ENCODE measurements at regions not wholly inside any gene's neighbourhood (a gene's known extent, or its start where the extent isn't known, plus 50 kb on each side); places are given as distances from the start of the nearest gene placed in this dataset.

DNA sequence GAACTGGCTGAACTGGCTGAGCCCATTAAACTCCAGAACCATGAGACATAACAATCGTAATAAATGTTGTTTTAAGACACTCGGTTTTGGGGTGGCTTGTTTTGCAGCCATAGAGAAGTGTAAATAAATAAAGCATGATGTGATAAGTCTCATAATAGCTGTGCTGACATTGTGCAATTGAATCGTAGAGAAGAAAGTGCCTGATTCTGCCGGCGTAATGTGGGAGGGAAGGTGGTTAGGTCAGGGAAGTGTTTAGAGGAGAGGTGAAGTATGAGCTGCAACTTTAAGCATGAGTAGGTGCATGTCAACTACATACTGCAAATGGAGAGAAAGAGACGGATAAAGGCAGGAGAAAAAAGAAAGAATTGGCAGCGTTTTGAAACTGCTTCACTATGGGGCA, 217.1 kb downstream of the BLID start:
- BruUV-seq (replicated peaks) = no TSS peak
- RAD21 ChIA-PET (ENCODE audit: low non-redundant PET in 1 of 2, low total read pairs in 2 of 2, uncharacterized antibody in 2 of 2, unreplicated experiment in 2 of 2) = no interaction called here
- intact Hi-C loops (cut with micrococcal nuclease) = no loop called here

More for the DNA sequence above, 217.1 kb downstream of the BLID start:
- no peaks in the 10 kb centered on the region for H3K79me2 ChIP-seq (ENCODE audit: insufficient read depth, low read length)
- no peak overlapping the region for H2AFZ ChIP-seq (ENCODE audit: low read depth, low read length, poor library complexity, severe bottlenecking)
- peaks cover 3 to 22% of the 10 kb centered on the region in 2 experiments; a peak in 2 of 4 replicates for H3K4me1 ChIP-seq (ENCODE audit: control insufficient read depth in 1 of 2, insufficient read depth in 2 of 2, low read length in 2 of 2)
- no peaks in the 10 kb centered on the region for H3K27me3 ChIP-seq (ENCODE audit: insufficient read depth, low read length)
- no peak overlapping the region for H3K4me3 ChIP-seq (replicated peaks in 1 of 2; ENCODE audit: low read depth in 1 of 2, low read length in 2 of 2)
- DNase-seq (ENCODE audit: low read depth, low spot score) = no peak
- no peak for ATAC-seq
- no peaks in the 10 kb centered on the region for H4K20me1 ChIP-seq (ENCODE audit: insufficient read depth)
- H3K27ac ChIP-seq (ENCODE audit: low read depth, low read length) = no peak overlapping the region
- TF ChIP-seq YY1 (IDR thresholded peaks at IDR 0.05; ENCODE audit: extremely low read depth, insufficient replicate concordance, low read depth, low read length) (no peak), EGR1 (IDR thresholded peaks at IDR 0.05; ENCODE audit: low read depth) (no peak), ZFX (IDR thresholded peaks at IDR 0.05) (no peak), CEBPB (IDR thresholded peaks at IDR 0.05; ENCODE audit: low read depth) (no peak), ELF1 (IDR thresholded peaks at IDR 0.05; ENCODE audit: borderline replicate concordance, low read depth) (no peak), SIN3A (IDR thresholded peaks at IDR 0.05; ENCODE audit: low read depth) (no peak), FOSL1 (IDR thresholded peaks at IDR 0.05; ENCODE audit: low read depth) (no peak), POLR2A (IDR thresholded peaks at IDR 0.05; ENCODE audit: borderline replicate concordance, extremely low read depth, insufficient read depth, insufficient read length) (no peak), JUND (IDR thresholded peaks at IDR 0.05) (no peak), TCF7L2 (IDR thresholded peaks at IDR 0.05; ENCODE audit: borderline replicate concordance, extremely low read depth, insufficient read depth, insufficient read length) (no peak), ZNF274 (IDR thresholded peaks at IDR 0.05; ENCODE audit: low read depth, low read length) (no peak)
- TF ChIP-seq, protein P1, sequence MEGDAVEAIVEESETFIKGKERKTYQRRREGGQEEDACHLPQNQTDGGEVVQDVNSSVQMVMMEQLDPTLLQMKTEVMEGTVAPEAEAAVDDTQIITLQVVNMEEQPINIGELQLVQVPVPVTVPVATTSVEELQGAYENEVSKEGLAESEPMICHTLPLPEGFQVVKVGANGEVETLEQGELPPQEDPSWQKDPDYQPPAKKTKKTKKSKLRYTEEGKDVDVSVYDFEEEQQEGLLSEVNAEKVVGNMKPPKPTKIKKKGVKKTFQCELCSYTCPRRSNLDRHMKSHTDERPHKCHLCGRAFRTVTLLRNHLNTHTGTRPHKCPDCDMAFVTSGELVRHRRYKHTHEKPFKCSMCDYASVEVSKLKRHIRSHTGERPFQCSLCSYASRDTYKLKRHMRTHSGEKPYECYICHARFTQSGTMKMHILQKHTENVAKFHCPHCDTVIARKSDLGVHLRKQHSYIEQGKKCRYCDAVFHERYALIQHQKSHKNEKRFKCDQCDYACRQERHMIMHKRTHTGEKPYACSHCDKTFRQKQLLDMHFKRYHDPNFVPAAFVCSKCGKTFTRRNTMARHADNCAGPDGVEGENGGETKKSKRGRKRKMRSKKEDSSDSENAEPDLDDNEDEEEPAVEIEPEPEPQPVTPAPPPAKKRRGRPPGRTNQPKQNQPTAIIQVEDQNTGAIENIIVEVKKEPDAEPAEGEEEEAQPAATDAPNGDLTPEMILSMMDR (IDR thresholded peaks at IDR 0.05 in 2 of 3, conservative IDR thresholded peaks at IDR 0.05 in 1 of 3; ENCODE audit: borderline replicate concordance in 1 of 3, insufficient read depth in 1 of 3, low read depth in 2 of 3, low read length in 2 of 3) = no peak
- TF ChIP-seq, protein P2, sequence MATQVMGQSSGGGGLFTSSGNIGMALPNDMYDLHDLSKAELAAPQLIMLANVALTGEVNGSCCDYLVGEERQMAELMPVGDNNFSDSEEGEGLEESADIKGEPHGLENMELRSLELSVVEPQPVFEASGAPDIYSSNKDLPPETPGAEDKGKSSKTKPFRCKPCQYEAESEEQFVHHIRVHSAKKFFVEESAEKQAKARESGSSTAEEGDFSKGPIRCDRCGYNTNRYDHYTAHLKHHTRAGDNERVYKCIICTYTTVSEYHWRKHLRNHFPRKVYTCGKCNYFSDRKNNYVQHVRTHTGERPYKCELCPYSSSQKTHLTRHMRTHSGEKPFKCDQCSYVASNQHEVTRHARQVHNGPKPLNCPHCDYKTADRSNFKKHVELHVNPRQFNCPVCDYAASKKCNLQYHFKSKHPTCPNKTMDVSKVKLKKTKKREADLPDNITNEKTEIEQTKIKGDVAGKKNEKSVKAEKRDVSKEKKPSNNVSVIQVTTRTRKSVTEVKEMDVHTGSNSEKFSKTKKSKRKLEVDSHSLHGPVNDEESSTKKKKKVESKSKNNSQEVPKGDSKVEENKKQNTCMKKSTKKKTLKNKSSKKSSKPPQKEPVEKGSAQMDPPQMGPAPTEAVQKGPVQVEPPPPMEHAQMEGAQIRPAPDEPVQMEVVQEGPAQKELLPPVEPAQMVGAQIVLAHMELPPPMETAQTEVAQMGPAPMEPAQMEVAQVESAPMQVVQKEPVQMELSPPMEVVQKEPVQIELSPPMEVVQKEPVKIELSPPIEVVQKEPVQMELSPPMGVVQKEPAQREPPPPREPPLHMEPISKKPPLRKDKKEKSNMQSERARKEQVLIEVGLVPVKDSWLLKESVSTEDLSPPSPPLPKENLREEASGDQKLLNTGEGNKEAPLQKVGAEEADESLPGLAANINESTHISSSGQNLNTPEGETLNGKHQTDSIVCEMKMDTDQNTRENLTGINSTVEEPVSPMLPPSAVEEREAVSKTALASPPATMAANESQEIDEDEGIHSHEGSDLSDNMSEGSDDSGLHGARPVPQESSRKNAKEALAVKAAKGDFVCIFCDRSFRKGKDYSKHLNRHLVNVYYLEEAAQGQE (IDR thresholded peaks at IDR 0.05; ENCODE audit: low read depth) = no peak
- TF ChIP-seq, protein P3, sequence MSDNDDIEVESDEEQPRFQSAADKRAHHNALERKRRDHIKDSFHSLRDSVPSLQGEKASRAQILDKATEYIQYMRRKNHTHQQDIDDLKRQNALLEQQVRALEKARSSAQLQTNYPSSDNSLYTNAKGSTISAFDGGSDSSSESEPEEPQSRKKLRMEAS (IDR thresholded peaks at IDR 0.05) = no peak
- H3K9me3 ChIP-seq (ENCODE audit: control insufficient read depth in 1 of 2, insufficient read depth in 1 of 2, low read depth in 1 of 2, low read length in 2 of 2) = no peaks in the 10 kb centered on the region
- POLR2A ChIA-PET = no interaction called here
- H3K9me2 ChIP-seq (ENCODE audit: insufficient read depth) = no peaks in the 10 kb centered on the region
- no peak overlapping the region for H3K9ac ChIP-seq (ENCODE audit: low read length)
- CTCF ChIA-PET = no interaction called here
- H3K36me3 ChIP-seq (ENCODE audit: control insufficient read depth in 1 of 2, insufficient read depth in 2 of 2, low read length in 2 of 2) = no peaks in the 10 kb centered on the region
- no peak overlapping the region for H3K4me2 ChIP-seq (ENCODE audit: low read length)

Data from HCT116 (cell line).